Chondrocyte (in vitro differentiated cells): ENCODE measurements at regions not wholly inside any gene's neighbourhood (a gene's known extent, or its start where the extent isn't known, plus 50 kb on each side); places are given as distances from the start of the nearest gene placed in this dataset.

ENCODE experiments used
- DNase-seq: peaks from one replicate; pipeline ENCODE4 v3.0.0; 2021; ENCODE audit warnings: mixed read lengths, low spot score
- H3K27ac Mint-ChIP-seq: one replicate; pipeline ENCODE4 v1.8.0; 2021; ENCODE audit warnings: mild to moderate bottlenecking, moderate library complexity, mixed read lengths; ENCODE audit not compliant: unreplicated experiment
- H3K27me3 Mint-ChIP-seq: 2 replicates; pipeline ENCODE4 v1.8.0; 2021; ENCODE audit warnings: low read depth, mixed read lengths
- H3K36me3 Mint-ChIP-seq: 2 replicates; pipeline ENCODE4 v1.8.0; 2021; ENCODE audit warnings: low read depth, mixed read lengths
- H3K4me1 Mint-ChIP-seq: 2 replicates; pipeline ENCODE4 v1.8.0; 2021; ENCODE audit warnings: low read depth, mild to moderate bottlenecking, mixed read lengths
- H3K4me3 Mint-ChIP-seq: one replicate; pipeline ENCODE4 v1.8.0; 2021; ENCODE audit warnings: mild to moderate bottlenecking, moderate library complexity, mixed read lengths; ENCODE audit not compliant: unreplicated experiment
- H3K9me3 Mint-ChIP-seq: 2 replicates; pipeline ENCODE4 v1.8.0; 2021; ENCODE audit warnings: low read depth, mixed read lengths
- CTCF ChIP-seq: fragments of 200-600 bp; sonication (generic); IDR thresholded peaks from 2 replicates; pipeline ENCODE4 v1.5.0; 2021; ENCODE audit warnings: antibody characterized with exemption, mild to moderate bottlenecking, moderate library complexity

DNA sequence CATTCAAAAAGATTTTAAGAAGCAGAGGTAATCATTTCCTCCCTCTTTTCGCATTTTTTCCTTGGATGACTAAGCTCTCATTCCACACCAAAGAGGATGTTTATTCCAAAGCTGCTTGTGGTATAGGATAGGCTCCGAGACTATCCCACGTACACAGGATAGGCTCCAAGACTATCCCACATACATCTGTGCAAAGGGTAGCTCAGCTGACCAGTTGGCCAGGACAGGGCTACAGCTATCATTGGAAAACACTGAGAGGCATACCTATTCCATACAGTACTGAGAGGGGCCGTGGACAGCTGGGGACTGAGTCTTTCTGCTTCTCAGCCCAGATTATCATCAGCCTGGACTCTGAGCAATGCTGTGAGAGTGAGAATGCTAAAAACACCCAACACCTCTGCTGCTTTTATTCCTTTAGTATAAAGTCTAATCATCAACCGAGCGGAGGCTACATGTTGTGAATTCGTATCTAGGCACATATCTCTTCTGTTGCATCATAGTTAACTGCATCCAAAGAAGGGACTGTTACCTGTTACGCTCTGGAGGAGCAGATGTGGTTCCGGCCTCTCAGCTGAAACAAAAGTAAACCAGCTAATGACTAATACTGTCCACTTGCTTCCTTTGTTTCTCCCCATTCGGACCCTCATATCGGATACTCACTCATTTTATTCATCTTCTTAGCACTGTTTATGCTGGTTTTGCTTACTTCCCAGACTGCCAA lies 141.0 kb downstream of the TNFSF18 start:
- H3K4me1 Mint-ChIP-seq: peaks cover 33% of the 10 kb centered on the region
- no peaks in the 10 kb centered on the region for H3K27me3 Mint-ChIP-seq
- peak overlapping the region; percentile 57 for H3K27ac Mint-ChIP-seq
- TF ChIP-seq CTCF: no peak
- H3K9me3 Mint-ChIP-seq: peaks cover 3% of the 10 kb centered on the region
- H3K36me3 Mint-ChIP-seq: no peaks in the 10 kb centered on the region
- no peak for DNase-seq
- no peak overlapping the region for H3K4me3 Mint-ChIP-seq

GRCh38 chr1:172912765-172913260 lies 137.9 kb downstream of the TNFSF18 start:
- TF ChIP-seq CTCF: no peak
- Mint-ChIP-seq H3K4me3 (no peak overlapping the region), H3K27me3 (no peaks in the 10 kb centered on the region), H3K4me1 (peaks cover 15% of the 10 kb centered on the region), H3K9me3 (peaks cover 3% of the 10 kb centered on the region), H3K36me3 (no peaks in the 10 kb centered on the region), H3K27ac (no peak overlapping the region)
- no peak for DNase-seq

GRCh38 chr1:172914501-172915144 lies 136.1 kb downstream of the TNFSF18 start:
- H3K4me1 Mint-ChIP-seq: peaks cover 7% of the 10 kb centered on the region
- H3K4me3 Mint-ChIP-seq: no peak overlapping the region
- H3K27me3 Mint-ChIP-seq: no peaks in the 10 kb centered on the region
- H3K9me3 Mint-ChIP-seq: peaks cover 3% of the 10 kb centered on the region
- no peak overlapping the region for H3K27ac Mint-ChIP-seq
- DNase-seq: no peak
- TF ChIP-seq CTCF: no peak
- H3K36me3 Mint-ChIP-seq: no peaks in the 10 kb centered on the region

DNA sequence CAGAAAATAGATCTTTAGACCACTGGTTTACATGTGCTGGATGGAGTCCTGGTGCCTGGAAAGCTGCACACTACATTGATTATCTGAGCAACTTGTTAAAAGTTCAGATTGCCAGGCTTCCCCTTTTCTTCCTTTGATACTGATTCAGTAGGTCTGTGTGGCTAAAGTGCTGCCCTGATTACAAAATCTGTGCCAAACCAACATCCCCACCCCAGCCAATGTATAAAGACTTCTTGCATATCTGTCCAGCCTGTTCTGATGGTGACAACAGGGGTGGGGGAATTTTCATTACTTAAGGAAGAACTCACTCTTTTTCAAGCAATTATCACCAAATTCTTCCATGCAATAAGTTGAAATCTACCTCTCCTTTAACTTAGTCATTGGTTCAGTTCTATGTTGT lies 135.5 kb downstream of the TNFSF18 start:
- no peaks in the 10 kb centered on the region for H3K27me3 Mint-ChIP-seq
- H3K4me3 Mint-ChIP-seq: no peak overlapping the region
- no peak for TF ChIP-seq CTCF
- DNase-seq: no peak
- H3K9me3 Mint-ChIP-seq: peaks cover 3% of the 10 kb centered on the region
- H3K27ac Mint-ChIP-seq: no peak overlapping the region
- no peaks in the 10 kb centered on the region for H3K36me3 Mint-ChIP-seq
- H3K4me1 Mint-ChIP-seq: peaks cover under 1% of the 10 kb centered on the region

GRCh38 chr1:172916116-172916515 lies 134.6 kb downstream of the TNFSF18 start:
- no peak overlapping the region for H3K4me3 Mint-ChIP-seq
- H3K27ac Mint-ChIP-seq: no peak overlapping the region
- no peaks in the 10 kb centered on the region for H3K36me3 Mint-ChIP-seq
- DNase-seq: no peak
- H3K4me1 Mint-ChIP-seq: no peaks in the 10 kb centered on the region
- H3K27me3 Mint-ChIP-seq: no peaks in the 10 kb centered on the region
- TF ChIP-seq CTCF: no peak
- peaks cover 3% of the 10 kb centered on the region for H3K9me3 Mint-ChIP-seq
